ENCODE measurements at regions not wholly inside any gene's neighbourhood (a gene's known extent, or its start where the extent isn't known, plus 50 kb on each side); places are given as distances from the start of the nearest gene placed in this dataset.

DNA sequence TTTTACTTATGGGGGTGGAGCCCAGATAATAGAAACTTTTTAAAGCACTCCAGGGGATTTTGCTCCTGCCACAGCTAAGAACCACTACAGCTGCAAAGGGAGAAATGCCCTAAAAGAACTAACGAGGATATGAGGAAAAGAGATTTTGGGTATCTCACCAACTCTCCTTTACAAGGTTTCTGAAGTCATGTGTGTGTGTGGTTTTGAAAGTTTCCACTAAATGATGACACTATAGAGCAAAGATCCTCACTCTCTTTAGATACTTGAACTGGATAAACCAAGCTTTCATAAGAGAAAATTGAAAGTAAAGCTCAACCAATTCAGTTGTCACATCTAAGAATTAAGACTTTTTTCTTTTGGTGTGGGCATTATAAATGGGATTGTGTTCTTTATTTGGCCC, 455.3 kb upstream of the ALCAM start:
- no peak overlapping the region for H3K4me3 ChIP-seq (ENCODE audit: low read depth, low read length)
- TF ChIP-seq, protein P1, sequence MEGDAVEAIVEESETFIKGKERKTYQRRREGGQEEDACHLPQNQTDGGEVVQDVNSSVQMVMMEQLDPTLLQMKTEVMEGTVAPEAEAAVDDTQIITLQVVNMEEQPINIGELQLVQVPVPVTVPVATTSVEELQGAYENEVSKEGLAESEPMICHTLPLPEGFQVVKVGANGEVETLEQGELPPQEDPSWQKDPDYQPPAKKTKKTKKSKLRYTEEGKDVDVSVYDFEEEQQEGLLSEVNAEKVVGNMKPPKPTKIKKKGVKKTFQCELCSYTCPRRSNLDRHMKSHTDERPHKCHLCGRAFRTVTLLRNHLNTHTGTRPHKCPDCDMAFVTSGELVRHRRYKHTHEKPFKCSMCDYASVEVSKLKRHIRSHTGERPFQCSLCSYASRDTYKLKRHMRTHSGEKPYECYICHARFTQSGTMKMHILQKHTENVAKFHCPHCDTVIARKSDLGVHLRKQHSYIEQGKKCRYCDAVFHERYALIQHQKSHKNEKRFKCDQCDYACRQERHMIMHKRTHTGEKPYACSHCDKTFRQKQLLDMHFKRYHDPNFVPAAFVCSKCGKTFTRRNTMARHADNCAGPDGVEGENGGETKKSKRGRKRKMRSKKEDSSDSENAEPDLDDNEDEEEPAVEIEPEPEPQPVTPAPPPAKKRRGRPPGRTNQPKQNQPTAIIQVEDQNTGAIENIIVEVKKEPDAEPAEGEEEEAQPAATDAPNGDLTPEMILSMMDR (IDR thresholded peaks at IDR 0.05; ENCODE audit: low read depth, low read length) = no peak

DNA sequence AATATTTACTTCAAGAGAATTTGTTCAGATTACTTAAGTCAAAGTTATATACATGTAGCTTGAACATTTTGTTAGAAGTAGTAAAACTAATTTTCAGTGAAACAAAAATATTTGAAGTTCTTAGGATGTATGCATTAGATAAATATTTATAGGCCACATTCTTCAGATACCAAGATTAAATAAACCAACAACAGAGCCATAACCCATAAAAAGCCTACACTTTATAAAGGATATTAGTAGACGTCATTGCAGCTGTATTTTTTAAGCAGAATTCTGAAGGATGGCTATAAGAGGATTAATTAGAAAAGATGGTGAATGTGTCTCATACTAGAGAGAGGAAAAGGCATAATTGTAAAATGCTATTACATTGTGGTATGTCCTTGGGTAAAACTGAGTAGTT, 449.7 kb upstream of the ALCAM start:
- Histone ChIP-seq H3K27ac (no peak overlapping the region), H3K9me3 (ENCODE audit: severe bottlenecking) (no peaks in the 10 kb centered on the region), H3K4me3 (ENCODE audit: low read depth, low read length) (no peak overlapping the region), H3K36me3 (no peaks in the 10 kb centered on the region), H3K27me3 (ENCODE audit: insufficient read depth, low read depth, severe bottlenecking) (no peaks in the 10 kb centered on the region)
- TF ChIP-seq, protein P1 (IDR thresholded peaks at IDR 0.05; ENCODE audit: low read depth, low read length) = no peak
- no peak for DNase-seq

More for the DNA sequence above, 455.3 kb upstream of the ALCAM start:
- Histone ChIP-seq H3K27ac (no peak overlapping the region), H3K36me3 (no peaks in the 10 kb centered on the region), H3K27me3 (ENCODE audit: insufficient read depth, low read depth, severe bottlenecking) (no peaks in the 10 kb centered on the region), H3K9me3 (ENCODE audit: severe bottlenecking) (no peaks in the 10 kb centered on the region)
- no peak for DNase-seq

GRCh38 chr3:104920512-104920911, 446.2 kb upstream of the ALCAM start:
- TF ChIP-seq, protein P1 (IDR thresholded peaks at IDR 0.05; ENCODE audit: low read depth, low read length) = no peak
- no peak overlapping the region for H3K4me3 ChIP-seq (ENCODE audit: low read depth, low read length)
- H3K36me3 ChIP-seq = no peaks in the 10 kb centered on the region

DNA sequence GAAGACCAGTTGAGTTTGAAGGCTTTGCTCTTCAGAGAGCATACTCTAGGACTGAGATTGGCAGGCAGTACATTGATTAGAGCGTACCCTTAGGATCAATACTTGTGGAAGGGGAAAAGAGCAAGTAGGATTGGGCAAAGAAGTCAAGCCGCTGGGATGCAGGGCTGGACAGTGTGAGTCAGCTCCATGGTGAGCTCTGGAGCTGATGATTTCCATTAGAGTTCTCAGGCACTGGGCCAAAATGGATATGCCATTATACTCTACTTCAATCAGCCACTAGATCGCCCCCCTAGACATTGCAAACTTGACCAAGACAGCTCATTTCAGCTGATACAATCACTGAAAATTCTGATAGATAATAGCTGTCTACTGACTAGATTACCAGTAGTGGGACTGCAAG, 432.7 kb upstream of the ALCAM start:
- Histone ChIP-seq H3K9me3 (ENCODE audit: severe bottlenecking) (no peaks in the 10 kb centered on the region), H3K36me3 (no peaks in the 10 kb centered on the region), H3K27me3 (ENCODE audit: insufficient read depth, low read depth, severe bottlenecking) (no peaks in the 10 kb centered on the region), H3K27ac (no peak overlapping the region), H3K4me3 (ENCODE audit: low read depth, low read length) (no peak overlapping the region)
- TF ChIP-seq, protein P1 (IDR thresholded peaks at IDR 0.05; ENCODE audit: low read depth, low read length) = no peak
- no peak for DNase-seq

More at GRCh38 chr3:104920512-104920911, 446.2 kb upstream of the ALCAM start:
- Histone ChIP-seq H3K27ac (no peak overlapping the region), H3K27me3 (ENCODE audit: insufficient read depth, low read depth, severe bottlenecking) (no peaks in the 10 kb centered on the region), H3K9me3 (ENCODE audit: severe bottlenecking) (no peaks in the 10 kb centered on the region)
- no peak for DNase-seq

- Histone ChIP-seq H3K36me3 (no peaks in the 10 kb centered on the region), H3K27ac (no peak overlapping the region), H3K27me3 (ENCODE audit: insufficient read depth, low read depth, severe bottlenecking) (no peaks in the 10 kb centered on the region), H3K4me3 (ENCODE audit: low read depth, low read length) (no peak overlapping the region), H3K9me3 (ENCODE audit: severe bottlenecking) (no peaks in the 10 kb centered on the region)
- DNase-seq = no peak
- TF ChIP-seq, protein P1 (IDR thresholded peaks at IDR 0.05; ENCODE audit: low read depth, low read length) = no peak
These were observed 431.1 kb upstream of the ALCAM start for GRCh38 chr3:104935613-104936012.

DNA sequence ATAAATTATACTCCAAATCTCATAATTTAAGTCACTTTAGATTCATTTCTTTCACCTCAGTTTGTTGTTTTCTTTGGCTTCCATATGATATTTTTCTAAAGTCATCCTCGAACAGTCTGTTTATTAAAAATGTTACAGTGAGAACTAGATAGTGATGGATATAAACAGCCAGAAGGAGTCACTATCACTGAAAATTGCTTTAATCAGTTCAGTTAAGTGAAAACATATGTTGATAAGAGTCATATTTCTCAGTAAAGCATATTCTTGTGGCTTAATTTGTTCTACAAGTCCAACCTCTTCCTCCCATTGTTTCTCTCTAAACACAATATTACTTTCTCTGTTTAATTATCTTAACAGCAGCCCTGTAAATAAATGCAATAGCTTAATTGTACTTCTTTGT, 427.5 kb upstream of the ALCAM start:
- no peaks in the 10 kb centered on the region for H3K36me3 ChIP-seq
- H3K27me3 ChIP-seq (ENCODE audit: insufficient read depth, low read depth, severe bottlenecking) = no peaks in the 10 kb centered on the region
- H3K27ac ChIP-seq = no peak overlapping the region
- H3K9me3 ChIP-seq (ENCODE audit: severe bottlenecking) = no peaks in the 10 kb centered on the region
- DNase-seq = no peak
- TF ChIP-seq, protein P1 (IDR thresholded peaks at IDR 0.05; ENCODE audit: low read depth, low read length) = no peak
- H3K4me3 ChIP-seq (ENCODE audit: low read depth, low read length) = no peak overlapping the region
